D341Med (cell line): ENCODE measurements at regions not wholly inside any gene's neighbourhood (a gene's known extent, or its start where the extent isn't known, plus 50 kb on each side); places are given as distances from the start of the nearest gene placed in this dataset.
"Not testable (repeated sequence)": the region's sequence is repeated elsewhere in the genome, so short reads cannot be mapped to it uniquely, and the experiment has no call there.

Source experiments
- DNase-seq: peaks from one replicate; pipeline ENCODE4 v3.0.0; 2012; ENCODE audit warnings: low spot score

- DNase-seq: no peak
Measured at GRCh38 chr5:168097876-168098653, 193.4 kb upstream of the WWC1 start.

- no peak for DNase-seq
Measured at GRCh38 chr5:168101352-168101751, 190.1 kb upstream of the WWC1 start.

GRCh38 chr5:168103018-168103417, 188.4 kb upstream of the WWC1 start:
- not testable (repeated sequence) for DNase-seq

GRCh38 chr5:168104350-168104749, 187.1 kb upstream of the WWC1 start:
- DNase-seq: no peak

- DNase-seq: no peak
Measured at GRCh38 chr5:168104811-168105481, 186.5 kb upstream of the WWC1 start.

GRCh38 chr5:168106008-168106761, 185.3 kb upstream of the WWC1 start:
- no peak for DNase-seq

- DNase-seq: no peak
Measured at GRCh38 chr5:168109441-168109840, 182.0 kb upstream of the WWC1 start.

GRCh38 chr5:168110384-168110783, 181.1 kb upstream of the WWC1 start:
- no peak for DNase-seq

GRCh38 chr5:168110870-168111832, 180.3 kb upstream of the WWC1 start:
- no peak for DNase-seq

GRCh38 chr5:168114444-168115017, 176.9 kb upstream of the WWC1 start:
- peak; percentile 84 for DNase-seq

GRCh38 chr5:168117469-168117868, 174.0 kb upstream of the WWC1 start:
- no peak for DNase-seq

- DNase-seq: no peak
Measured at GRCh38 chr5:168118042-168118668, 173.3 kb upstream of the WWC1 start.

GRCh38 chr5:168120401-168121137, 170.9 kb upstream of the WWC1 start:
- DNase-seq: no peak

- DNase-seq: no peak
Measured at GRCh38 chr5:168121138-168121494, 170.3 kb upstream of the WWC1 start.

GRCh38 chr5:168123631-168124528, 167.6 kb upstream of the WWC1 start:
- DNase-seq: no peak

GRCh38 chr5:168125445-168126199, 165.8 kb upstream of the WWC1 start:
- no peak for DNase-seq

GRCh38 chr5:168126606-168127005, 164.8 kb upstream of the WWC1 start:
- no peak for DNase-seq

GRCh38 chr5:168128111-168128510, 163.3 kb upstream of the WWC1 start:
- no peak for DNase-seq
